Panc1 (cell line): ENCODE measurements at regions not wholly inside any gene's neighbourhood (a gene's known extent, or its start where the extent isn't known, plus 50 kb on each side); places are given as distances from the start of the nearest gene placed in this dataset.

ENCODE experiments used
- ATAC-seq: fragments of 200-7000 bp; cut with Tn5 transposase; 2 replicates; pipeline ENCODE4 v1.9.1; 2020; ENCODE audit warnings: mild to moderate bottlenecking, moderate library complexity
- BruUV-seq: library from RNA; stranded (reverse); fragments of 400-500 nt; replicated peaks from 2 replicates; lab custom pipeline; 2021; lab: Mats Ljungman, UMichigan
- CTCF ChIA-PET: fragments of 300-600 bp; sonication (Branson Sonifier 250); formaldehyde crosslinking; loops from one replicate; lab custom pipeline; 2022; ENCODE audit warnings: antibody characterized with exemption; lab: Charles Lee
- POLR2A ChIA-PET: fragments of 300-600 bp; sonication (Branson Sonifier 250); formaldehyde crosslinking; loops from one replicate; lab custom pipeline; 2022; ENCODE audit warnings: antibody characterized with exemption; lab: Charles Lee
- DNase-seq: peaks from one replicate; pipeline ENCODE4 v3.0.0-alpha.2; 2010; ENCODE audit warnings: low read depth, low spot score
- H3K27ac ChIP-seq: 2 replicates; pipeline ENCODE4 v1.5.1; 2011; ENCODE audit warnings: mild to moderate bottlenecking, low read length, inconsistent platforms
- H3K27me3 ChIP-seq: fragments of 200-500 bp; sonication (Bioruptor generic); 2 replicates; pipeline ENCODE4 v1.6.0; 2014; ENCODE audit warnings: low read length, inconsistent platforms; ENCODE audit not compliant: control insufficient read depth, insufficient read depth
- H3K36me3 ChIP-seq: fragments of 200-500 bp; sonication (Bioruptor generic); 2 replicates; pipeline ENCODE4 v1.5.1; 2014; ENCODE audit warnings: inconsistent platforms, mild to moderate bottlenecking, low read length, moderate library complexity; ENCODE audit not compliant: control insufficient read depth, insufficient read depth
- H3K4me1 ChIP-seq: 2 replicates; pipeline ENCODE4 v1.5.1; 2011; ENCODE audit warnings: inconsistent platforms, mild to moderate bottlenecking, low read length, moderate library complexity; ENCODE audit not compliant: control insufficient read depth, insufficient read depth
- H3K4me3 ChIP-seq, 2 experiments: 2 replicates each; pipeline ENCODE4 v1.5.1; 2011 to 2012; ENCODE audit warnings: low read depth in 2 of 2, low read length in 2 of 2, mild to moderate bottlenecking in 2 of 2, inconsistent platforms in 1 of 2, moderate library complexity in 1 of 2
- H3K9me3 ChIP-seq: fragments of 200-500 bp; sonication (Bioruptor generic); 2 replicates; pipeline ENCODE4 v1.5.1; 2014; ENCODE audit warnings: low read depth, mild to moderate bottlenecking, inconsistent platforms, low read length, moderate library complexity; ENCODE audit not compliant: control insufficient read depth, insufficient read depth
- POLR2AphosphoS5 ChIP-seq: IDR thresholded peaks from 2 replicates; pipeline ENCODE4 v1.6.1; 2012; ENCODE audit warnings: mild to moderate bottlenecking, low read depth, low read length, moderate library complexity
- SIN3A ChIP-seq: IDR thresholded peaks from 2 replicates; pipeline ENCODE4 v1.6.1; 2012; ENCODE audit warnings: low read depth, mild to moderate bottlenecking, low read length, moderate library complexity, borderline replicate concordance; ENCODE audit not compliant: insufficient read depth
- TCF7L2 ChIP-seq: IDR thresholded peaks from 2 replicates; pipeline ENCODE4 v1.6.1; 2011; ENCODE audit warnings: mild to moderate bottlenecking, low read depth, low read length, inconsistent platforms
- in situ Hi-C: cut with HindIII; loops from 2 replicates; pipeline ENCODE4 v1.10.0; 2016; ENCODE audit warnings: low sequenced_read_pairs, low pct_unique_long_range_greater_than_20kb
- intact Hi-C: fragments of 100-400 bp; cut with micrococcal nuclease; formaldehyde crosslinking; loops from one replicate; pipeline ENCODE4 v1.10.0; 2022; ENCODE audit not compliant: unreplicated experiment
- TF ChIP-seq, protein P1 (sequence below): fragments of 450-650 bp; IDR thresholded peaks from 2 replicates; pipeline ENCODE4 v1.5.1; 2017; ENCODE audit warnings: mild to moderate bottlenecking
- TF ChIP-seq, protein P2 (sequence below), 2 experiments: IDR thresholded peaks; 2 replicates each; pipeline ENCODE4 v1.6.1; 2011 to 2012; ENCODE audit warnings: low read depth in 2 of 2, control low read depth in 1 of 2, low read length in 1 of 2, mild to moderate bottlenecking in 1 of 2, moderate library complexity in 1 of 2; ENCODE audit not compliant: insufficient read depth in 1 of 2

DNA sequence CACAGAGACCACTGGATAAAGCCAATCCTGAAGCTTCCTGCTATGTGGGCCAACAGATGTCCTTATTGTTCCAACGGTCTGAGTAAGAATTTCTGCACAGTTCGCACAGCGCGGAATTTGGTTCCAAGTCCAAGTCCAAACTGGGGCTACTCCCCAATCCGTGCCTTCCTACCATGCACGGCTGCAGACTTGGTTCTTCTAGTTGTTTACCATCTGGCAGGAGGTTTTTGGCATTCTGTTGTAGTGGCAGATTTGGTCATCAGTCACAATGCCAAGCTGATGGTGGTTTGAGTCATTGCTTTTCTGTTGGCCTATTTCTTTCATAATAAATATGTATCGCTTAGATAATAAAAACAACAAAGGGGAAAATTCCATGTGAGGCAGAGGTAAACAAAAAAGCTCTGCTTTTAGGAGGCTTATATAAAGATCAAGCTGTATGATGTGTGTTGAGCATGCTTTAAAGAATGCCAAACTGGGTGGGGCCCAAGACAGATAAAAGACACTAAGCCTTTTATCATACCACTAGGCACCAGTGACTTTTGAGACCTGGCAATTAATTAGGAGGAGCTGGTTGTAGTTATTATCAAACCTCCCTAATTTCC, 52.5 kb upstream of the SYN3 start:
- Histone ChIP-seq H3K27ac (no peak overlapping the region), H3K36me3 (no peaks in the 10 kb centered on the region), H3K9me3 (no peaks in the 10 kb centered on the region), H3K27me3 (no peaks in the 10 kb centered on the region), H3K4me3 (no peak overlapping the region), H3K4me1 (no peaks in the 10 kb centered on the region)
- POLR2A ChIA-PET = no interaction called here
- DNase-seq (no peak), ATAC-seq (no peak)
- intact Hi-C loops (no loop called here), in situ Hi-C loops (no loop called here)
- BruUV-seq = no TSS peak
- TF ChIP-seq SIN3A (no peak), POLR2AphosphoS5 (no peak), TCF7L2 (no peak)
- TF ChIP-seq, protein P1, sequence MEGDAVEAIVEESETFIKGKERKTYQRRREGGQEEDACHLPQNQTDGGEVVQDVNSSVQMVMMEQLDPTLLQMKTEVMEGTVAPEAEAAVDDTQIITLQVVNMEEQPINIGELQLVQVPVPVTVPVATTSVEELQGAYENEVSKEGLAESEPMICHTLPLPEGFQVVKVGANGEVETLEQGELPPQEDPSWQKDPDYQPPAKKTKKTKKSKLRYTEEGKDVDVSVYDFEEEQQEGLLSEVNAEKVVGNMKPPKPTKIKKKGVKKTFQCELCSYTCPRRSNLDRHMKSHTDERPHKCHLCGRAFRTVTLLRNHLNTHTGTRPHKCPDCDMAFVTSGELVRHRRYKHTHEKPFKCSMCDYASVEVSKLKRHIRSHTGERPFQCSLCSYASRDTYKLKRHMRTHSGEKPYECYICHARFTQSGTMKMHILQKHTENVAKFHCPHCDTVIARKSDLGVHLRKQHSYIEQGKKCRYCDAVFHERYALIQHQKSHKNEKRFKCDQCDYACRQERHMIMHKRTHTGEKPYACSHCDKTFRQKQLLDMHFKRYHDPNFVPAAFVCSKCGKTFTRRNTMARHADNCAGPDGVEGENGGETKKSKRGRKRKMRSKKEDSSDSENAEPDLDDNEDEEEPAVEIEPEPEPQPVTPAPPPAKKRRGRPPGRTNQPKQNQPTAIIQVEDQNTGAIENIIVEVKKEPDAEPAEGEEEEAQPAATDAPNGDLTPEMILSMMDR = no peak
- TF ChIP-seq, protein P2, sequence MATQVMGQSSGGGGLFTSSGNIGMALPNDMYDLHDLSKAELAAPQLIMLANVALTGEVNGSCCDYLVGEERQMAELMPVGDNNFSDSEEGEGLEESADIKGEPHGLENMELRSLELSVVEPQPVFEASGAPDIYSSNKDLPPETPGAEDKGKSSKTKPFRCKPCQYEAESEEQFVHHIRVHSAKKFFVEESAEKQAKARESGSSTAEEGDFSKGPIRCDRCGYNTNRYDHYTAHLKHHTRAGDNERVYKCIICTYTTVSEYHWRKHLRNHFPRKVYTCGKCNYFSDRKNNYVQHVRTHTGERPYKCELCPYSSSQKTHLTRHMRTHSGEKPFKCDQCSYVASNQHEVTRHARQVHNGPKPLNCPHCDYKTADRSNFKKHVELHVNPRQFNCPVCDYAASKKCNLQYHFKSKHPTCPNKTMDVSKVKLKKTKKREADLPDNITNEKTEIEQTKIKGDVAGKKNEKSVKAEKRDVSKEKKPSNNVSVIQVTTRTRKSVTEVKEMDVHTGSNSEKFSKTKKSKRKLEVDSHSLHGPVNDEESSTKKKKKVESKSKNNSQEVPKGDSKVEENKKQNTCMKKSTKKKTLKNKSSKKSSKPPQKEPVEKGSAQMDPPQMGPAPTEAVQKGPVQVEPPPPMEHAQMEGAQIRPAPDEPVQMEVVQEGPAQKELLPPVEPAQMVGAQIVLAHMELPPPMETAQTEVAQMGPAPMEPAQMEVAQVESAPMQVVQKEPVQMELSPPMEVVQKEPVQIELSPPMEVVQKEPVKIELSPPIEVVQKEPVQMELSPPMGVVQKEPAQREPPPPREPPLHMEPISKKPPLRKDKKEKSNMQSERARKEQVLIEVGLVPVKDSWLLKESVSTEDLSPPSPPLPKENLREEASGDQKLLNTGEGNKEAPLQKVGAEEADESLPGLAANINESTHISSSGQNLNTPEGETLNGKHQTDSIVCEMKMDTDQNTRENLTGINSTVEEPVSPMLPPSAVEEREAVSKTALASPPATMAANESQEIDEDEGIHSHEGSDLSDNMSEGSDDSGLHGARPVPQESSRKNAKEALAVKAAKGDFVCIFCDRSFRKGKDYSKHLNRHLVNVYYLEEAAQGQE (IDR thresholded peaks at IDR 0.05; ENCODE audit: insufficient read depth in 1 of 2, low read depth in 2 of 2, low read length in 1 of 2) = no peak
- CTCF ChIA-PET = no interaction called here

DNA sequence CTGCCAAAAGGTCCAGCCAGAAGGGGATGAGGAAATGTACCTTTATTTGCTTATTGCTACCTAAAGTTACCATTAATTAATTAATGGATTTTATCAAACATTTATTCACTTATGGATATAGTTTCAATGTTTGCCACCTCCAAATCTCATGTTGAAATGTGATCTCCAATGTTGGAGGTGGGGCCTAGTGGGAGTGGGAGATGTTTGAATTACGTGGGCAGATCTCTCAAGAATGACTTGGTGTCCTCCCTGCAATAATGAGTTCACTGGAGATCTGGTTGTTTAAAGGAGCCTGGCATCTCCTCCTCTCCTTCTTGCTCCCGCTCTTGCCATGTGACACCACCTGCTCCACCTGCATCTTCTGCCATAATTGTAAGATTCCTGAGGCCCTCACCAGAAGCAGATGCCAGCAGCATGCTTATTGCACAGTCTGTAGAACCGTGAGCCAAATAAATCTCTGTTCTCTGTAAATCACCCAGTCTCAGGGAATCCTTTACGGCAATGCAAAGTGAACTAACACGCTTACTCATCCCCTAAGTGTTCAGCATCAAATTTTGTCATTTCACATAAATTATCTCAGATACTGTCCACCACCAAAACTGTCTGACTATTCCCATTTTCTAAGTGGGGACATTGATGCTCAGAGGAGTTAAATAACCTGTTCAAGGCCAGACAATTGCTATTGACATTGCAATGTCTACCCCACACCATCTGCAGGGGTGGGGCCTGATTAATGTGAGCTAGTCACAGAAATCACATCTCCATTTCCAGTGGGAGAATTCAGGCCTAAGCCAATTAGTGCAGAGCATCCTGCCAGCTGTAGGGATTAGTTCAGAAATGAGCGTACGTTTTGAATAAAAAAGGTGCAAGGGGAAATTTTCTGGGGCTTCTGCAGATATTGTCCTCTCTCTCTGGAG, 51.6 kb upstream of the SYN3 start:
- TF ChIP-seq, protein P1 = no peak
- TF ChIP-seq, protein P2 (IDR thresholded peaks at IDR 0.05; ENCODE audit: insufficient read depth in 1 of 2, low read depth in 2 of 2, low read length in 1 of 2) = no peak
- TF ChIP-seq POLR2AphosphoS5 = no peak
- TF ChIP-seq TCF7L2 = no peak
- TF ChIP-seq SIN3A = no peak
- ATAC-seq (no peak), DNase-seq (no peak)
- no peaks in the 10 kb centered on the region for H3K27me3 ChIP-seq
- H3K4me3 ChIP-seq = no peak overlapping the region
- in situ Hi-C loops = no loop called here
- no peaks in the 10 kb centered on the region for H3K4me1 ChIP-seq
- BruUV-seq = no TSS peak
- no peaks in the 10 kb centered on the region for H3K36me3 ChIP-seq
- CTCF ChIA-PET = no interaction called here
- H3K9me3 ChIP-seq = no peaks in the 10 kb centered on the region
- no peak overlapping the region for H3K27ac ChIP-seq
- POLR2A ChIA-PET = no interaction called here
- intact Hi-C loops = no loop called here
